ENCODE measurements at regions not wholly inside any gene's neighbourhood (a gene's known extent, or its start where the extent isn't known, plus 50 kb on each side); places are given as distances from the start of the nearest gene placed in this dataset.

DNA sequence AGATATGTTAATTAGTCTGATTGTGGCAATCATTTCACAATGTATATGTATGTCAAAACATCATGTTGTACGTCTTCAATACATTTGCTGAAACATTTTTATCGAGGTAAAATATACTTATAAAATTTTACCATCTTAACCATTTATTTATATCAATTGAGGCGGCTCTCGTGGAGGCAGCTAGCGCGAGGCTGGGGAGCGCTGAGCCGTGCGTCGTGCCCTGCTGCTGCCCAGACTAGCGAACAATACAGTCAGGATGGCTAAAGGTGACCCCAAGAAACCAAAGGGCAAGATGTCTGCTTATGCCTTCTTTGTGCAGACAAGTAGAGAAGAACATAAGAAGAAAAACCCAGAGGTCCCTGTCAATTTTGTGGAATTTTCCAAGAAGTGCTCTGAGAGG is 202.5 kb upstream of the PBX1 start:
- no peak for DNase-seq (ENCODE audit: low read depth)
- TF ChIP-seq, protein P1, sequence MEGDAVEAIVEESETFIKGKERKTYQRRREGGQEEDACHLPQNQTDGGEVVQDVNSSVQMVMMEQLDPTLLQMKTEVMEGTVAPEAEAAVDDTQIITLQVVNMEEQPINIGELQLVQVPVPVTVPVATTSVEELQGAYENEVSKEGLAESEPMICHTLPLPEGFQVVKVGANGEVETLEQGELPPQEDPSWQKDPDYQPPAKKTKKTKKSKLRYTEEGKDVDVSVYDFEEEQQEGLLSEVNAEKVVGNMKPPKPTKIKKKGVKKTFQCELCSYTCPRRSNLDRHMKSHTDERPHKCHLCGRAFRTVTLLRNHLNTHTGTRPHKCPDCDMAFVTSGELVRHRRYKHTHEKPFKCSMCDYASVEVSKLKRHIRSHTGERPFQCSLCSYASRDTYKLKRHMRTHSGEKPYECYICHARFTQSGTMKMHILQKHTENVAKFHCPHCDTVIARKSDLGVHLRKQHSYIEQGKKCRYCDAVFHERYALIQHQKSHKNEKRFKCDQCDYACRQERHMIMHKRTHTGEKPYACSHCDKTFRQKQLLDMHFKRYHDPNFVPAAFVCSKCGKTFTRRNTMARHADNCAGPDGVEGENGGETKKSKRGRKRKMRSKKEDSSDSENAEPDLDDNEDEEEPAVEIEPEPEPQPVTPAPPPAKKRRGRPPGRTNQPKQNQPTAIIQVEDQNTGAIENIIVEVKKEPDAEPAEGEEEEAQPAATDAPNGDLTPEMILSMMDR (IDR thresholded peaks at IDR 0.05; ENCODE audit: insufficient read depth, low read depth, low read length, missing control alignments), result no peak
- no peak overlapping the region for H3K4me3 ChIP-seq (ENCODE audit: low read length)

DNA sequence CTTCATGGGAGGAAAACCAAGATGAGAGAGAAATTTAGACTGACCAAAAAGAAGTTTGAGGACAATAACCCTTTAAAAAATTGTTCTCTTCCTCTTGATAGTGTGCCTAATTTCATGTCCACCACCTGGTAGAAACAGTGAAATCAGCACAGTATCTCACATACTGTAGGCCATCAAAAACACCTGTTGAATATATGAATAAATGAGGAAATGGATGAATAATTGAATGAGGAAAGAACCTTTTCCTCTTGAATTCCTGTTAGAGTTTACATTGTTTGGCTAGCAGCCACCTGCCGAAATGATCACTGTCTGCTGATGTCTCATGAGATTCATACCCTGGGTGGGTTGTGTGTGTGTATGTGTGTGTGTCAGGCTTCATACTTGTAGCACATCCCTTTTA is 198.7 kb upstream of the PBX1 start:
- TF ChIP-seq, protein P1 (IDR thresholded peaks at IDR 0.05; ENCODE audit: insufficient read depth, low read depth, low read length, missing control alignments), result no peak

DNA sequence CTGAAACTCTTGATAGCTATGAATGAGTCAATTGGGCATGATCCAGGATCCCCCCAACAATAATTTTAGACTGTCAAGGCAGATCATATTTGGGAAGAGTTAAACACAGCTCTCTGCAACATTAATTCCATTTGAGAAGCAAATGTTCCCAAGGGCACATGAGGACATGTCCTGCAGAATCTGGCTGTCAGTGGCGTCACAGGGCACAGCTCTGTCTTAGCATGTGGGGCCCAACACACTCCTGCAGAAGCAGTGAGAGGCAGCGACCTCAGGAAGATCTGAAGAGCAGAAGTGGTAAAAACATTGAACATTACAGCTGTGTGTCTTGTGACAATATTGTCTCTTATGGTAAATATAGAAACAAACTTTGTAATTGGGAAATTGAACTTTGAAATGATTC is 197.1 kb upstream of the PBX1 start:
- no peak overlapping the region for H3K4me3 ChIP-seq (ENCODE audit: low read length)
- TF ChIP-seq, protein P1 (IDR thresholded peaks at IDR 0.05; ENCODE audit: insufficient read depth, low read depth, low read length, missing control alignments), result no peak
- DNase-seq (ENCODE audit: low read depth), result no peak

More for the DNA sequence above, 198.7 kb upstream of the PBX1 start:
- no peak overlapping the region for H3K4me3 ChIP-seq (ENCODE audit: low read length)
- no peak for DNase-seq (ENCODE audit: low read depth)

DNA sequence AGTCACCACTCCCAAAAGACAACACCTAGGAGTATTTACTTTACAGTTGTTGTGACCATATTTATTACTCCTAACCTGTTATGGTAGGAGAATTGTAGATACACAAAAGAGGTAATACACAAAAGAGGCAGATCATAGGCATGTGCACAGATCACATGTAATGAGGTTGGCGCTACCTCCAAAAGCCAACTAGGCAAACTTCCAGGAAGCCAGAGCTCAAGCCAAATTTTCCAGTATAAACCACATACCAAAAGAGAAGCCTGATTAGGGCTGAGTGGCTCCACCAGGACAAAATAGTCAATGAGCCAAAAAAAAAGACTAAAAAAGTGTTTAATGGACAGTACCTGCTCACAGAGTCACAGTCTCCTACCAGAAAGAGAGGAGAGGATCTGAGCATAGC is 195.0 kb upstream of the PBX1 start:
- TF ChIP-seq, protein P1 (IDR thresholded peaks at IDR 0.05; ENCODE audit: insufficient read depth, low read depth, low read length, missing control alignments), result no peak
- DNase-seq (ENCODE audit: low read depth), result no peak
- no peak overlapping the region for H3K4me3 ChIP-seq (ENCODE audit: low read length)

DNA sequence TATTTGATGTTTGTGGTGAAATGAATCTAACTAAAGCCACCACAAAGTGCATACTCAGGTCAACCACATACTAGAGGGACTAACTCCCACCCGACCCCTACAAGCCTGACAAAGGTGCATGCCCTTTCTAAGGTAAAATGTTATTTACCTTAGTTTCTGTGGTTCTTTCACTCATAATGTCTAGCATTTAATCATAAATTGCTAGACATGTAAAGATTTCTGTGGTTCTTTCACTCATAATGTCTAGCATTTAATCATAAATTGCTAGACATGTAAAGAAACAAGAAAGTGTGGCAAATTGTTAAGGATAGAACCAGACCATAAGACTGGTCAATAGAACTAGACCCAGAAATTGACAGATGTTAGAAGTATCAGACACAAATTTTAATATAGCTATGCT is 193.0 kb upstream of the PBX1 start:
- DNase-seq (ENCODE audit: low read depth), result no peak
- H3K4me3 ChIP-seq (ENCODE audit: low read length), result no peak overlapping the region

DNA sequence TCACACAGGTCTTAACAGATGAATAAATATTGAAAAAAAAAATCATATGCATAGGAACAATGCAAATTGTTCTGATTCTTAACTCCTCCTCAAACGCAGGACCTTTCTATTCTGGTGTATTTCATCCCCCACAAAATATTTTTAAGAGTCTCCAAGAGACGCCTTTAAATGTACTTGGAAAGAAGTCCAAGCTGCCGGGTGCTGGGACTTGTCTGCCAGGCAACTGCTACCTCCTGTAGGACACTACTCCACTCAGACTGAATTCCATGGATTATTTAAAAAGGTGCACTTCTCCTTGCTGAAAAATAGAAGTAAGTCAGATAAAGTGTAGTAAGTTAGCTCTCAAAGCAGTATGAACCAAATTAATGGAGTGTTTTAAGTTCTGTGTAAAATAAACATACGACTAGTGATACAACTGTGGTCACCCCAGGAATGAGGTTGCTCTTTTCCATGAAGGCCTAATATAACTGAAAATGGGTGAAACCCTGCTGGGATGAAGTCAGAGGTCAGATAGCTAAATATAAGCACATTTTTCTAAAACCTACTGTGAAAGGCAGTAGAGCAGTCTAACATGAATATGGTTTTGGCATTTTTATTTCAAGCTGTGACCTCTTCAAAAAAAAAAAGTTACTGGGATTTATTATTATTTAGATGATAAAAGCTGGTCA is 189.2 kb upstream of the PBX1 start:
- H3K4me3 ChIP-seq (ENCODE audit: low read length), result no peak overlapping the region
- TF ChIP-seq, protein P1 (IDR thresholded peaks at IDR 0.05; ENCODE audit: insufficient read depth, low read depth, low read length, missing control alignments), result no peak
- no peak for DNase-seq (ENCODE audit: low read depth)

More for the DNA sequence above, 193.0 kb upstream of the PBX1 start:
- TF ChIP-seq, protein P1 (IDR thresholded peaks at IDR 0.05; ENCODE audit: insufficient read depth, low read depth, low read length, missing control alignments), result no peak

DNA sequence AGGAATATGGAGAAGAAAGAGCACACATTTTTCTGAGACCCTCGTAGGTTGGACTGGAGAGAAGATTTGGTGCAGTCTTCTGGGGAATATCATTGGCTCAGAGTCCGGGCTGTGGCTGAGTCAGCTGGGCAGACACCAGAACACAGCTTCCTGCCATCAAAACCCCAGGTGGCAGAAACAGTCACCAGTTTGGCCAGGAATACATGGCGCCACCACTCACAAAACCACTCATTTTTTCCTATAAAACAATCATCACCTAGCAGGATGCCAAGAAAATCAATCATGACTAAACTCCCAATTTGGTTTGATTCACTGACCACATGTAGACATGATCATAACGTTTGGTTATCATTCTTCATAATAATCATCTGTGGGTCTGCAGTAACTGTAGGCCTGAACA is 178.1 kb upstream of the PBX1 start:
- H3K4me3 ChIP-seq (ENCODE audit: low read length), result no peak overlapping the region
- DNase-seq (ENCODE audit: low read depth), result no peak
- TF ChIP-seq, protein P1 (IDR thresholded peaks at IDR 0.05; ENCODE audit: insufficient read depth, low read depth, low read length, missing control alignments), result no peak

All from epithelial cell of esophagus (primary cell).